ENCODE measurements at regions not wholly inside any gene's neighbourhood (a gene's known extent, or its start where the extent isn't known, plus 50 kb on each side); places are given as distances from the start of the nearest gene placed in this dataset.

- TF ChIP-seq ZNF274 (IDR thresholded peaks at IDR 0.05; ENCODE audit: low read depth, low read length): no peak
- no peak for TF ChIP-seq SUZ12 (IDR thresholded peaks at IDR 0.05; ENCODE audit: extremely low read depth, insufficient read depth, insufficient read length)
- no peak for DNase-seq (ENCODE audit: low read depth, low spot score)
- H3K27me3 ChIP-seq (ENCODE audit: insufficient read depth, insufficient read length): no peaks in the 10 kb centered on the region
- H3K9ac ChIP-seq (ENCODE audit: insufficient read length, low read depth): no peak overlapping the region
- no peaks in the 10 kb centered on the region for H3K9me3 ChIP-seq (ENCODE audit: insufficient read depth, low read length)
- H3K4me1 ChIP-seq (ENCODE audit: insufficient read depth, insufficient read length): peaks cover 10% of the 10 kb centered on the region
- H3K36me3 ChIP-seq (ENCODE audit: insufficient read depth, insufficient read length, low read length): no peaks in the 10 kb centered on the region
- no peak overlapping the region for H3K4me3 ChIP-seq (ENCODE audit: insufficient read length, low read depth)
Observed at GRCh38 chr17:36746381-36747053, 145.1 kb downstream of the MRM1 start.

DNA sequence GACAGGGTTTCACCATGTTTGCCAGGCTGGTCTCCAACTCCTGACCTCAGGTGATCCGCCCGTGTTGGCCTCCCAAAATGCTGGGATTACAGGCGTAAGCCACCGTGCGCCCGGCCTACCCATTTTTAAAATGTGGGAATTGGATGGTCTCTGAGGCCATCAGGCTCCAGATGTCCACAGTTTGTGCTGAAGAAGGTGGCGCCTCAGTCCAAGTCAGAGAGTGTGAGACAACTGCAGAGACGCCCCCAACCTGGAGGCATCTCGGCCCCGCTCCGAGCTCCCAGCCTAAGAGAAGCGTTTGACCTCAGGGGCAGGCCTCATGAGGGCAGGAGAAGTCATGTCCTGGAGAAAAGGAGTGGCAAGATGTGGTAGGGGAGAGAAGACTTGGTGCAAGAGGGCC is 146.5 kb downstream of the MRM1 start:
- H3K9me3 ChIP-seq (ENCODE audit: insufficient read depth, low read length): no peaks in the 10 kb centered on the region
- TF ChIP-seq ZNF274 (IDR thresholded peaks at IDR 0.05; ENCODE audit: low read depth, low read length) (no peak), YY1 (IDR thresholded peaks at IDR 0.05; ENCODE audit: insufficient read depth, insufficient read length) (no peak), SUZ12 (IDR thresholded peaks at IDR 0.05; ENCODE audit: extremely low read depth, insufficient read depth, insufficient read length) (no peak)
- H3K4me3 ChIP-seq (ENCODE audit: insufficient read length, low read depth): no peak overlapping the region
- peaks cover 3% of the 10 kb centered on the region for H3K4me1 ChIP-seq (ENCODE audit: insufficient read depth, insufficient read length)
- DNase-seq (ENCODE audit: low read depth, low spot score): no peak
- H3K9ac ChIP-seq (ENCODE audit: insufficient read length, low read depth): no peak overlapping the region
- no peaks in the 10 kb centered on the region for H3K27me3 ChIP-seq (ENCODE audit: insufficient read depth, insufficient read length)
- no peaks in the 10 kb centered on the region for H3K36me3 ChIP-seq (ENCODE audit: insufficient read depth, insufficient read length, low read length)

GRCh38 chr17:36748272-36748671 is 146.9 kb downstream of the MRM1 start:
- H3K27me3 ChIP-seq (ENCODE audit: insufficient read depth, insufficient read length): no peaks in the 10 kb centered on the region
- no peak overlapping the region for H3K9ac ChIP-seq (ENCODE audit: insufficient read length, low read depth)
- TF ChIP-seq SUZ12 (IDR thresholded peaks at IDR 0.05; ENCODE audit: extremely low read depth, insufficient read depth, insufficient read length): no peak
- no peak for TF ChIP-seq ZNF274 (IDR thresholded peaks at IDR 0.05; ENCODE audit: low read depth, low read length)
- TF ChIP-seq YY1 (IDR thresholded peaks at IDR 0.05; ENCODE audit: insufficient read depth, insufficient read length): no peak
- H3K36me3 ChIP-seq (ENCODE audit: insufficient read depth, insufficient read length, low read length): no peaks in the 10 kb centered on the region
- no peak overlapping the region for H3K4me3 ChIP-seq (ENCODE audit: insufficient read length, low read depth)
- DNase-seq (ENCODE audit: low read depth, low spot score): no peak
- H3K4me1 ChIP-seq (ENCODE audit: insufficient read depth, insufficient read length): peaks cover 2% of the 10 kb centered on the region
- no peaks in the 10 kb centered on the region for H3K9me3 ChIP-seq (ENCODE audit: insufficient read depth, low read length)

GRCh38 chr17:36749493-36749892 is 148.1 kb downstream of the MRM1 start:
- no peak for DNase-seq (ENCODE audit: low read depth, low spot score)
- Histone ChIP-seq H3K4me1 (ENCODE audit: insufficient read depth, insufficient read length) (no peaks in the 10 kb centered on the region), H3K4me3 (ENCODE audit: insufficient read length, low read depth) (no peak overlapping the region), H3K36me3 (ENCODE audit: insufficient read depth, insufficient read length, low read length) (no peaks in the 10 kb centered on the region), H3K9me3 (ENCODE audit: insufficient read depth, low read length) (no peaks in the 10 kb centered on the region), H3K9ac (ENCODE audit: insufficient read length, low read depth) (no peak overlapping the region), H3K27me3 (ENCODE audit: insufficient read depth, insufficient read length) (no peaks in the 10 kb centered on the region)
- TF ChIP-seq ZNF274 (IDR thresholded peaks at IDR 0.05; ENCODE audit: low read depth, low read length) (no peak), YY1 (IDR thresholded peaks at IDR 0.05; ENCODE audit: insufficient read depth, insufficient read length) (no peak), SUZ12 (IDR thresholded peaks at IDR 0.05; ENCODE audit: extremely low read depth, insufficient read depth, insufficient read length) (no peak)

GRCh38 chr17:36750316-36750885 is 149.0 kb downstream of the MRM1 start:
- peaks cover under 1% of the 10 kb centered on the region for H3K4me1 ChIP-seq (ENCODE audit: insufficient read depth, insufficient read length)
- H3K27me3 ChIP-seq (ENCODE audit: insufficient read depth, insufficient read length): no peaks in the 10 kb centered on the region
- no peak for DNase-seq (ENCODE audit: low read depth, low spot score)
- H3K36me3 ChIP-seq (ENCODE audit: insufficient read depth, insufficient read length, low read length): no peaks in the 10 kb centered on the region
- TF ChIP-seq ZNF274 (IDR thresholded peaks at IDR 0.05; ENCODE audit: low read depth, low read length) (no peak), YY1 (IDR thresholded peaks at IDR 0.05; ENCODE audit: insufficient read depth, insufficient read length) (no peak), SUZ12 (IDR thresholded peaks at IDR 0.05; ENCODE audit: extremely low read depth, insufficient read depth, insufficient read length) (no peak)
- H3K9ac ChIP-seq (ENCODE audit: insufficient read length, low read depth): no peak overlapping the region
- no peak overlapping the region for H3K4me3 ChIP-seq (ENCODE audit: insufficient read length, low read depth)
- no peaks in the 10 kb centered on the region for H3K9me3 ChIP-seq (ENCODE audit: insufficient read depth, low read length)

DNA sequence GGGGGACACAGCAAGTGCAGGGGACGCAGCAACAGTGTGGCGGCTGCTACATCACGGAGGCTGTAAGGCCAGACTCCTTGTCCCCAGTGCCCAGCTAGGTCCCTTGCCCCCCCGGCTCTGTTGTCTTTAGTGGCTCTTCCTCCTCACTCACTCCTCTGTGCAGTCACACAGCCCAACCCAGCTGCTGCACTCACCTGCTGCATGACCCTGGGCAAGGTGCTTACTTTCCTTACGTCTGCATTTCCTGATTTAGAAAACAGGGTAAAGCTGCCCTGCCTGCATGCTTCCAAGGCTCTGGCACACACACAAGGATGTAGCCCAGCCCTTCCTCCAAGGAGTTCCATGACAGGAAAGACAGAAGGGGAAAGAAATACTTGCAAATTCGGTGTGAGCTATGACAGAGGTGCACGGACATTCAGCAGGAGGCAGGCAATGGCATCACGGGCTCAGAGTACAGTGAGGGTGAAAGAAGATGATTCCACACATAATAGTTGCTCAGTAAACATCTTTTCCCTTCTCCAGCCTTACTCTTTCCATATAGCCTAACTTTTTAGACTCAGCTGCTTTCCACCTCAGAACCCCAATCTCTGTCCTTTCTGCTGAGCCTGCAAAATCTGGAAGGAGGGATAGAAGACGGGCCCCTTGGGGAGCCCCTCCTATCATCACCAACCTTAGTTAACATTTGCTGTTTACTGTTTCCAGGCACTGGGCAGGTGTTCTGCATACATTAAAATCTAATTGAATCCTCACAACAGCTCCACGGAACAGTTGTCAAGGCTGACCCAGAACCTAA is 150.9 kb downstream of the MRM1 start:
- Histone ChIP-seq H3K27me3 (ENCODE audit: insufficient read depth, insufficient read length) (no peaks in the 10 kb centered on the region), H3K9ac (ENCODE audit: insufficient read length, low read depth) (no peak overlapping the region), H3K4me3 (ENCODE audit: insufficient read length, low read depth) (no peak overlapping the region), H3K36me3 (ENCODE audit: insufficient read depth, insufficient read length, low read length) (no peaks in the 10 kb centered on the region), H3K4me1 (ENCODE audit: insufficient read depth, insufficient read length) (peaks cover 3% of the 10 kb centered on the region), H3K9me3 (ENCODE audit: insufficient read depth, low read length) (no peaks in the 10 kb centered on the region)
- no peak for DNase-seq (ENCODE audit: low read depth, low spot score)
- TF ChIP-seq YY1 (IDR thresholded peaks at IDR 0.05; ENCODE audit: insufficient read depth, insufficient read length) (no peak), ZNF274 (IDR thresholded peaks at IDR 0.05; ENCODE audit: low read depth, low read length) (no peak), SUZ12 (IDR thresholded peaks at IDR 0.05; ENCODE audit: extremely low read depth, insufficient read depth, insufficient read length) (no peak)

DNA sequence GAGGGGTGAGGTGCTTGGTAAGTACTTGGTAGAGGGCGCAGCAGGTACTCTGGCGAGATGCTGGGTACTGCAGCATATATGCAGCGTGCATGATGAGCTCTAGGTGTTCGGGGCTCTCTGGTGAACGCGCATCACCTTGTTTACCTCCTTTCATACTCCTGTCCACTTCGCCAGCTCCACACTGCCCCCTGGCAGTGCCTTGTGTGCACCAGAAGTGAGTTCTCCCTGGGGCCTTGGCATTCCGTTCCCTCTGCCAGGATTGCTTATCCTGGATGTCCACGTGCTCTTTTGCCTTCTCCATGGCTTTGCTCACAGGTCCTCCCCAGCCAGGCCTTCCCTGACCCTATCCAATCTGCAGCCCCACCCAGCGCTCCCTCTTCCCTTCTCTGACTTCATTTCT is 154.2 kb downstream of the MRM1 start:
- no peak overlapping the region for H3K9ac ChIP-seq (ENCODE audit: insufficient read length, low read depth)
- peaks cover 3% of the 10 kb centered on the region for H3K4me1 ChIP-seq (ENCODE audit: insufficient read depth, insufficient read length)
- H3K27me3 ChIP-seq (ENCODE audit: insufficient read depth, insufficient read length): no peaks in the 10 kb centered on the region
- no peak overlapping the region for H3K4me3 ChIP-seq (ENCODE audit: insufficient read length, low read depth)
- no peaks in the 10 kb centered on the region for H3K9me3 ChIP-seq (ENCODE audit: insufficient read depth, low read length)
- TF ChIP-seq SUZ12 (IDR thresholded peaks at IDR 0.05; ENCODE audit: extremely low read depth, insufficient read depth, insufficient read length): no peak
- TF ChIP-seq ZNF274 (IDR thresholded peaks at IDR 0.05; ENCODE audit: low read depth, low read length): no peak
- no peaks in the 10 kb centered on the region for H3K36me3 ChIP-seq (ENCODE audit: insufficient read depth, insufficient read length, low read length)
- DNase-seq (ENCODE audit: low read depth, low spot score): no peak

Measured in NT2/D1 (cell line).